Keratinocyte (primary cell): ENCODE measurements at regions not wholly inside any gene's neighbourhood (a gene's known extent, or its start where the extent isn't known, plus 50 kb on each side); places are given as distances from the start of the nearest gene placed in this dataset.

Experiments
- CTCF ChIP-seq, 3 experiments: IDR thresholded peaks in 1 of 3; conservative IDR thresholded peaks in 1 of 3; optimal IDR thresholded peaks in 1 of 3; 2 replicates in 2 of 3; 3 replicates in 1 of 3; pipeline versions ENCODE3 to v1.5.1; 2011; ENCODE audit warnings: low read length in 3 of 3, mild to moderate bottlenecking in 3 of 3, moderate library complexity in 2 of 3, control low read depth in 1 of 3, inconsistent platforms in 1 of 3; ENCODE audit not compliant: insufficient read depth in 2 of 3; ENCODE audit errors: extremely low read depth in 1 of 3
- EZH2 ChIP-seq: IDR thresholded peaks from one replicate; pipeline ENCODE4 v1.6.1; 2012; ENCODE audit warnings: inconsistent platforms, mild to moderate bottlenecking, low read length, moderate library complexity

- TF ChIP-seq CTCF (optimal IDR thresholded peaks at IDR 0.05 in 1 of 3, IDR thresholded peaks at IDR 0.05 in 1 of 3, conservative IDR thresholded peaks at IDR 0.05 in 1 of 3; ENCODE audit: extremely low read depth in 1 of 3, insufficient read depth in 2 of 3, low read length in 3 of 3) (no peak), EZH2 (no peak)
Observed at GRCh38 chr22:48268293-48268692, 1505.8 kb downstream of the TBC1D22A start.
